HPDE6-E6E7 (cell line): ENCODE measurements at regions not wholly inside any gene's neighbourhood (a gene's known extent, or its start where the extent isn't known, plus 50 kb on each side); places are given as distances from the start of the nearest gene placed in this dataset.
"Not testable (repeated sequence)": the region's sequence is repeated elsewhere in the genome, so short reads cannot be mapped to it uniquely, and the experiment has no call there.

ENCODE experiments used
- DNase-seq: peaks from one replicate; pipeline ENCODE4 v3.0.0; 2011; ENCODE audit warnings: missing footprints; ENCODE audit errors: extremely low spot score

GRCh38 chr17:45554479-45554878 lies 64.0 kb upstream of the PLEKHM1 start:
- not testable (repeated sequence) for DNase-seq

GRCh38 chr17:45558821-45559220 lies 68.3 kb upstream of the PLEKHM1 start:
- not testable (repeated sequence) for DNase-seq

GRCh38 chr17:45562868-45563267 lies 72.3 kb upstream of the PLEKHM1 start:
- not testable (repeated sequence) for DNase-seq

DNA sequence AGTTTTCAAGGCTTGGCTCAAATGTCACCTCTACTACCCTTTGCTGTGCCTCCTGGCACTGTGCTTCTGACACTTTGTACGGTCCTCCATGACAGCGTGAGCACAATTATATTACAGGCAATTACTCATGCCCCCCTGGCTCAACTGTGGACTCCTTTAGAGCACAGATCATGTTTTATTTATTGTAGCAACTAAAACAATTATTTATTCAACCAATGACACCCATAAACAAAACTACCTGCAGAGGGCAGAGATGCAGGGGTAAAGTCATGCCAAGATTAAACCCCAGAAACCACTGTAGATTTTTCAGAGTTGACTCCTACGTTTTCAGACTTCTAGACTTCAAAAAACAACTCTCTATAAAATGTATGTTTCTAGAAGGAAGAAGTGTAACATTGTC lies 72.8 kb upstream of the PLEKHM1 start:
- not testable (repeated sequence) for DNase-seq

GRCh38 chr17:45568275-45568674 lies 77.8 kb upstream of the PLEKHM1 start:
- not testable (repeated sequence) for DNase-seq

DNA sequence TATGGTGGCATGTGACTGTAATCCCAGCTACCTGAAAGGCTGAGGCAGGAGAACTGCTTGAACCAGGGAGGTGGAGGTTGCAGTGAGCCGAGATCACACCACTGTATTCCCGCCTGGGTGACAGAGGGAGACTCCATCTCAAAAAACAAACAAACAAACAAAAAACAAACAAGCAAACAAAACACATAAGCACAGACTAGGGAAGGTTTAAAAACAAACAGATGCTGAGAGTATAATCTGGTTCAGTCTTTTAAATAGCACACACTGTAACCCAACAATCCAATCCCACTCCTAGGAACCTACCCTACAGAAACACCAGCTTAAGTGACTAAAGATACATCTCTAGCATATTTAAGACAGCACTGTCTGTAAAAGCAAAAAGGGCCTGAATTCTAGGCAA lies 82.8 kb upstream of the PLEKHM1 start:
- DNase-seq = not testable (repeated sequence)

DNA sequence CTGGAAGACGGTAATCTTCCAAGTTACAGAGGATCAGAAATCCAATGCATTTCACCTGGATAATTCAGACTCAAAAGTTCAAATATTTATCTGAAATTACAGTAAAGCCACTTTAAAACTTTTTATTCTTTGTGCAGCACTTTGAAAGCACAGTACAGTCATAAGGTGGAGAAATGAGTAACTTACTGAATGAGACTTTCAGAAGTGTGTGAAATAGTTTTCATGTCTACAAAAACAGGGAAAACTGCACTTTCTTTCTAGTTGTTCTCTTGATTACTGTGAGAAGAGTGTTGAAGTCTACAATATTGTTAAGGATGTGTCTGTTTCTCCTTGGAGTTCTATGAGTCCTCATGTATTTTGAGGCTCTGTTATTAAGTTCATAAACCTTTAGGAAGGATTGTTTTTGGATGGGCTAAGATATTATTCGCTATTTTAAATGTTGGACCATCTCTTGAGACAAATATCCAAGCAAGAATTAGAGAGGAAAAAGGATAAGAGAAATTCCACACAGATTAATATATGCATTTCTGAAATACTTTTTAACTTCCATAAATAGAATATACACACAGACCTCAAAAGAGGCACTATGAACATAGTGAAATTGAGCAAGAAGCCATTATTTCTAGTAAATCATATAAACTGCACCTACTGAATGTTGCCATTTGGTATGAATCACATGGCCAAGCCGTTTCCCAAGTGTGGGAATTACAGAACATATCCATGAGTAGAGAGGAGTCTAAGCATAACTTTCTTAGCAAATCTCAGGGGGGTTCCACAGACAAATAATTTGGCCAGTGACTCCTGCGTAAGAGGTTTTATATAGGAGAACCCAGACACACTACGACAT lies 83.6 kb upstream of the PLEKHM1 start:
- DNase-seq = no peak

DNA sequence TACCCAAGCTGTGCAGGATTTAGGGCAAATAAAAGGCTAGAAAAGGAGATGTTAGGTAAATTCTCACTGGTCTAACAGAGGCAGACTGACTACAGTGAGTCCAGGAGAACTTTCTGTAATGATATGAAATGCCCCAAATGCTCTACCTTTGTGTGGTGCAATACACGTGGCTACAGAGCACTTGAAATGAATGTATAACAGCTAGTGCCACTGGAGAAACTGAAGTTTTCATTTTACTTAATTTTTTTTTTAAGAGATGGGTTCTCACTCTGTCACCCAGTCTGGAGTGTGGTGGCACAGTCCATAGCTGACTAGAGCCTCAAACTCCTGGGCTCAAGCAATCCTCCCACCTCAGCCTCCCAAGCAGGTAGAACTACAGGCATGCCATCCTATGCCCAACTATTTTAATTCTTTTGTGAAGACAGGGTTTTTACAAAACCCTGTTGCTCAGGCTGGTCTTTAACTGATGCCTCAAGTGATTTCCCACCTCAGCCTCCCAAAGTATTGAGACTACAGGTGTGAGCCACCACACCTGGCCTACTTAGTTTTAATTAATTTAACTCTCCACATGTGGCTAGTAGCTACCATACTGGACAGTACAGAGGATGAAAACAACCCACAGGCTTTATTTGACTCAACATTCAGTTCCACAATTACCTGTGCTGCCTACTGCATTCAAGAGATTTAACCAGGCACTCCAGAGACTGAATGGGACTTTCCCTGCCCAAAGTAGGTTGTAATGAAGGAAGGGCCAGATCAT lies 84.8 kb upstream of the PLEKHM1 start:
- DNase-seq = no peak

GRCh38 chr17:45576527-45577307 lies 86.2 kb upstream of the PLEKHM1 start:
- not testable (repeated sequence) for DNase-seq

DNA sequence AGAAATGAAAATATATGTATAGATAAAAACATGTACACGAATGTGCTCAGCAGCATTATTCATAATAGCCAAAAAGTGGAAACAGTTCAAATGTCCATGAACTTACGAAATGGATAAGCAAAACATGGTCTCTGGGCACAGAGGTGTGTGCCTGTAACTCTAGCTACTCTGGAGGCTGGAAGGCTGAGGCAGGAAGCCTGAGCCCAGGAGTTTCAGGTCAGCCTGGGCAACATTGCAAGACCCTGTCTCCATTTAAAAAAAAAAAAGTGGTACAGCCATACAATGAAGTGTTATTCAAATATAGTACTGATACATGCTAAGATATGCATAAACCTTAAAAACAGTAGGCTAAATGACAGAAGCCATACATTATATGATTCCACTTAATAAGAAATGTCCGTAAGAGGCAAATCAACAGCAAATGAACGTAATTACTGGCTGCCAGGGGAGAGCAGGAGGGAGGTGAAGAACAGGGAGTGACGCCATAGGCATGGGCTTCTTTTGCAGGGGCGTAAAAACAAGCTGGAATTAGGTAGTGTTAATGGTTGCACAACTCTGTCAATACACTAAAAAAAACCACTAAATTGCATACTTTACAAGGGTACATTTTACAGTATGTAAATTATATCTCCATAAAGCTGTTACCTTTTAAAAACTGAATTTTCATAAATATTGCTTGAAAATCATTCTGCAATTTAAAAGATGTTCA lies 87.2 kb upstream of the PLEKHM1 start:
- no peak for DNase-seq

DNA sequence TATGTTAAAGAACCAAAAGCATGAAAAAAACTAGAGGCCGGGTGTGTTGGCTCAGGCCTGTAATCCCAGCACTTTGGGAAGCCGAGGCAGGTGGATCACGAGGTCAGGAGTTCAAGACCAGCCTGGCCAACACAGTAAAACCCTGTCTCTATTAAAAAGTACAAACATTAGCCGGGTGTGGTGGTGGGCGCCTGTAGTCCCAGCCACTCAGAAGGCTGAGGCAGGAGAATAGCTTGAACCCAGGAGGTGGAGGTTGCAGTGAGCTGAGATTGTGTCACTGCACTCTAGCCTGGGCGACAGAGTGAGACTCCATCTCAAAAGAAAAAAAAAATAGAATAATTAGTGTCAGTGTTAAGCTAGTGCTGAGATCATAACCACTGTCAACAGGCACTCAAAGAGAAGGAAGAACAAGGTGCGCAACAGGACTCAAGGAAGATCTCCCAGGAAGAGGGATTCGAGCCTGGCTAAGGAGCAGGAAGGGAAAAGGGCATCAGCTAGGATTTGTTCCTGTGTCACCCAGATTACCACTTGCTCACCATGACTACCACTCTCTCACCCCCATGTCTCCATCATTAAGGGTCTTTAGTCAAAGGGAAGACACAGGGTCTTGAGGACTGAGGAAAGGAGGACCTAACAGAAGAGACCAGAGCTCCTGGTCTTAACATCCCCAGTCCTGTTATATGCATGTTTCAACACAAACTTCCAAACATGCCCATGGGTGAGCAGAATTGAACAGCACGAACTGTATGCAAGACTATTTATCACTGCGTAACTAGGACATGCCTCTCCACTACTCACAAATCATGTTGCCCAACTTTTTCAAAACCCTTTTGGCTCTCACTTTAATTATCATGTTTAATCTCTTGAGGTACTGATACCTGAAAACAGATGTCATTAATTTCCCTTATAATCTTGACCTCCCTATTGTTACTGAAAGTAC lies 88.3 kb upstream of the PLEKHM1 start:
- DNase-seq = no peak

DNA sequence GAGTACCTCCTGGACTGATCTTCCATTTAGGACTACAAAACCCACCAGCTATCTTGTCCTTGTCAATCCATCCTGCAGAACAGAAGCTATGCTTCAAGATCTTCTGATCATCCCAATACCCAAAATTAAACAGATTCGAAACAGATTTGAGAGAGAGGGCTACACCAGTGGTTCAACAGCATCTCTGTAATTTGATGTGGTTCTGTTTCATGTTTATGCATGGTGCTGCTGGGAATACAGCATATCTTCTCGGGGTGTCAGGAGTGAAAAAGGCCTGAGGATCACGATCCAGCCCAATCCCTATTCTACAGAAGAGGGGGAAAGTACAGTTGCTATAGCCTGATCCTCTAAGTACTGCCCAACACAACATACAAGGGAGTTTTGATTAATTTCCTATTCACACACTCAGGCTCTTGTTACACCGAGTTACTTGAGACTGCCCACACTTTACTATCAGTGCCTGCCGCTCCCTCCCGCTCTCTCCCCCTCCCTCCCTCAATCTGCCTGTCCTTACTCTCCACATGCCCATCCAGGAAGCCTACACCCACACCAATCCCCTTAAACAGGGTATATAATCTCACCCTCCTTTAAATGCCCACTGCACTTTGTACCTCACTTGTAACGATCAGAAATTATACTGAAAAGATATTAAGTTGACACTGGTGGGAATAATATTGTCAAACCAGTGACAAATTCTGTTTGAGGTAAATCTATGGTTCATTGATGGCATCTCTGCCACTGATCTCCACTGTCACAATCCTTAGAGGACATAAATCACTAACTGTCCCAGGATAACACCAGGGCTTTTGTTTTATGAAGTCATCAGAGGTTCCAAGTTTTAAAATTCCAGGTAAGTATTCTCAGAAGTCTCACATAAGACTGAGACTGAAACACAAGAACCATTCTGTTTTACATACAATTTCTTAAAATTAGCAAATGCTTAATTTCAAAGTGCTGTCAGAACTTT lies 89.3 kb upstream of the PLEKHM1 start:
- no peak for DNase-seq

DNA sequence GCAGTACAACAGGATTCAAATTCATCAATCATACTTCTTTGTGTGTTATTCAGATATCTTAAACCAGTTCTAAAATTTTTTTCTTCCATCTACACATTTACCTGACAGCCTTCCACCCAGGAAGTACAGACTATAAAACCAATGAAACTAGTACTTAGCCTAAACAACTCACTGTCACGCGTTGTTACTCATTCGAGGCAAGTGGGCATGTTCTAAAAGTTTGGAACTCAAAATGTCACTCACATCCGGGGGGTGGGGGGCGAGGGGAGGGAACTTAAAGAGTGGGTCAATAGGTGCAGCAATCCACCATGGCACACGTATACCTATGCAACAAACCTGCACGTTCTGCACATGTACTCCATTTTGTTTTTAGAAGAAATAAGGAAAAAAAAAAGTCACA lies 90.4 kb upstream of the PLEKHM1 start:
- DNase-seq = no peak

DNA sequence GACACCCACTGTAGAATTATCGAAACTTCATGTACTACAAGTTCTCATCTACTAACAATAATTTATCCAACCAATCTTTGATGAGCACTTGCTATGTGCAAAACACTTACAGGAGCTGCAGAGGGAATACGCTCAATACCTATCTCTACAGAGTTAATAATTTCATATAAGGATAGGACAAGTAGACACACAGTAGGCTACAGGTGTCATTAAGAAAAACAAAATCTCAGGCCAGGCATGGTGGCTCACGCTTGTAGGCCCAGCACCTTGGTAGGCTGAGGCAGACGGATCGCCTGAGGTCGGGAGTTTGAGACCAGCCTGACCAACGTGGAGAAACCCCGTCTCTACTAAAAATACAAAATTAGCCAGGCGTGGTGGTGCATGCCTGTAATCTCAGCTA lies 91.3 kb upstream of the PLEKHM1 start:
- no peak for DNase-seq

DNA sequence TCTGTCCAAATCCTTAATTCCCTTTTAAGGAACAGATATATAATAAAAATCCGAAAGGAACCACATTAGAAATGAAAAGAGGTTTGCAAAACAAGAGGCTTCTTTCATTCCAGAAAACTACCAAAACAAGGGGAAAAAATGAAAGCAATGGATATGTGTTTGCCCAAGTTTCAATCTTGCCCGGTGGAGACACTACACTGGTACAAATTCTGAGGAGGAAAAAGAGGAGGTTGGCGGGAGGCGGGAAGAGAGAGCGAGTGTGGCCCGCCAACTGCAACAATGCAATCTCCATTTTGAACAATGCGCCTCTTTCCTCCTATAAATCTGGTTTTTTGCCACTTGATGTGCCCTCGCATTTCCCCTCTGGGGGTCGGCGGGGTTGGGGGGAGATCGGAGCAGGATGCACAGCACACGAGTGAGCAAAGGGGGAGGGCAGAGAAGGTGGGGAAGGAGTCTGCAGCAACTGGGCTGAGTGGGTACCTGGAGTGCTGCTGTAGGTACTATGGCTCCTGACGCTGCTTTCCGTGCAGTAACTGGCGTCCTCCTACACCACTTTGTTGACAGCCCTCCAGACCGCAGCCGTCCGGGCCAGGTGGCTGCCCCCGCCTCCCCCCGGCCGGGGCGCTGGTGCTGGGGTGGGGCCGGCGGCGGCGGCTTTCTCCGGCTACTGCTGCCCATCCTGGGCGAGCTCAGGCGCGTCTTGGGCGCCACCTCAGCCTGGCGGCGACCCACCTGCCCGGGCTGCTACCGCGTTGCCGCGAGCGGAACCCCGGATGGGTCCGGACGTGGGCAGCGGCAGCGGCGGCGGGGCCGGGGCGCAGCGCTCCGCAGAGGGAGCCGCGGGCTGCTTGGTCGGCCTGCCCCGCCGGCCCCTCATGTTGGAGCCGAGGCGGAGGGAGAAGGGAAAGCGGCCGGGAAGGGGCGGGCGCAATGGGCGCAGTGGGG lies 93.8 kb upstream of the PLEKHM1 start:
- peak; percentile 58 for DNase-seq

- DNase-seq = peak; percentile 35
These were observed 94.7 kb upstream of the PLEKHM1 start for GRCh38 chr17:45585037-45585733.
